Endothelial cell of umbilical vein (primary cell): ENCODE measurements at regions not wholly inside any gene's neighbourhood (a gene's known extent, or its start where the extent isn't known, plus 50 kb on each side); places are given as distances from the start of the nearest gene placed in this dataset.

Source experiments
- BruUV-seq: library from RNA; stranded (reverse); fragments of 400-500 nt; replicated peaks from 2 replicates; lab custom pipeline; 2021; lab: Mats Ljungman, UMichigan
- CTCF ChIA-PET: fragments of 300-600, 350-600 bp; sonication (Branson Sonifier 250); formaldehyde crosslinking; loops from one replicate; lab custom pipeline; 2021; ENCODE audit warnings: antibody characterized with exemption, inconsistent platforms; lab: Charles Lee
- POLR2A ChIA-PET: fragments of 300-600, 350-600 bp; sonication (Branson Sonifier 250); formaldehyde crosslinking; loops from one replicate; lab custom pipeline; 2021; ENCODE audit warnings: antibody characterized with exemption, inconsistent platforms; lab: Charles Lee
- DNase-seq: peaks from one replicate; pipeline ENCODE4 v3.0.0-alpha.2; 2011; ENCODE audit warnings: low read depth, low spot score
- FAIRE-seq: peaks from 2 replicates; lab custom pipeline; 2011; peaks lifted over from hg19 to GRCh38; lab: Jason Lieb, UNC
- H2AFZ ChIP-seq: 2 replicates; pipeline ENCODE4 v1.6.0; 2012; ENCODE audit warnings: low read depth, low read length, control low read depth, inconsistent platforms
- H3K27ac ChIP-seq: 2 replicates; pipeline ENCODE4 v1.5.1; 2011; ENCODE audit warnings: low read depth, mild to moderate bottlenecking, control low read depth, low read length, moderate library complexity; ENCODE audit not compliant: insufficient read depth
- H3K27me3 ChIP-seq, 2 experiments: 2 replicates each; pipeline versions ENCODE4 v1.6.0 to v1.6.1; 2011; ENCODE audit warnings: low read length in 2 of 2, mixed read lengths in 1 of 2; ENCODE audit not compliant: control insufficient read depth in 2 of 2, insufficient read depth in 2 of 2
- H3K36me3 ChIP-seq, 2 experiments: 2 replicates in 1 of 2; 3 replicates in 1 of 2; pipeline ENCODE4 v1.5.1; 2011; ENCODE audit warnings: low read length in 2 of 2, mild to moderate bottlenecking in 1 of 2, moderate library complexity in 1 of 2; ENCODE audit not compliant: control insufficient read depth in 2 of 2, insufficient read depth in 2 of 2; ENCODE audit errors: extremely low read depth in 1 of 2
- H3K4me1 ChIP-seq: 3 replicates; pipeline ENCODE4 v1.5.1; 2011; ENCODE audit warnings: mild to moderate bottlenecking, low read length; ENCODE audit not compliant: control insufficient read depth, insufficient read depth; ENCODE audit errors: extremely low read depth
- H3K4me2 ChIP-seq: 2 replicates; pipeline ENCODE4 v1.6.1; 2011; ENCODE audit warnings: low read length, control low read depth, mixed read lengths; ENCODE audit not compliant: insufficient read depth
- H3K4me3 ChIP-seq, 3 experiments: fragments of 200-600 bp in 1 of 3; sonication (generic), shearing (Covaris generic) in 1 of 3; replicated peaks in 1 of 3; 2 replicates each; pipeline ENCODE4 v1.5.1; 2011 to 2016; ENCODE audit warnings: control low read depth in 3 of 3, low read length in 3 of 3, mild to moderate bottlenecking in 2 of 3, inconsistent platforms in 1 of 3, low read depth in 1 of 3, moderate library complexity in 1 of 3; ENCODE audit not compliant: insufficient read depth in 1 of 3
- H3K79me2 ChIP-seq: 2 replicates; pipeline ENCODE4 v1.6.0; 2012; ENCODE audit warnings: low read length, inconsistent platforms; ENCODE audit not compliant: control insufficient read depth, insufficient read depth
- H3K9ac ChIP-seq: replicated peaks from 2 replicates; pipeline ENCODE3; 2011; ENCODE audit warnings: low read length, control low read depth; ENCODE audit not compliant: insufficient read depth; ENCODE audit errors: extremely low read depth
- H3K9me1 ChIP-seq: replicated peaks from 3 replicates; pipeline ENCODE4 v1.6.0; 2011; ENCODE audit warnings: mild to moderate bottlenecking, low read length; ENCODE audit not compliant: control insufficient read depth, insufficient read depth; ENCODE audit errors: extremely low read depth
- H3K9me3 ChIP-seq: replicated peaks from 2 replicates; pipeline ENCODE4 v1.5.1; 2012; ENCODE audit warnings: low read length, inconsistent platforms; ENCODE audit not compliant: control insufficient read depth, insufficient read depth
- H4K20me1 ChIP-seq: replicated peaks from 2 replicates; pipeline ENCODE3; 2011; ENCODE audit warnings: mild to moderate bottlenecking, low read length; ENCODE audit not compliant: control insufficient read depth, insufficient read depth; ENCODE audit errors: extremely low read depth
- EZH2 ChIP-seq: IDR thresholded peaks from 2 replicates; pipeline ENCODE4 v1.6.1; 2012; ENCODE audit warnings: borderline replicate concordance, low read depth, mild to moderate bottlenecking, moderate library complexity, low read length, inconsistent platforms; ENCODE audit not compliant: severe bottlenecking
- FOS ChIP-seq: IDR thresholded peaks from 2 replicates; pipeline ENCODE4 v1.6.1; 2011; ENCODE audit warnings: mild to moderate bottlenecking, low read length, moderate library complexity, borderline replicate concordance; ENCODE audit not compliant: insufficient read depth
- GATA2 ChIP-seq: IDR thresholded peaks from 2 replicates; pipeline ENCODE4 v1.7.0; 2011; ENCODE audit warnings: low read depth, mild to moderate bottlenecking, moderate library complexity, mixed read lengths, low read length; ENCODE audit not compliant: insufficient read length, insufficient read depth
- JUN ChIP-seq: IDR thresholded peaks from 2 replicates; pipeline ENCODE4 v1.6.1; 2011; ENCODE audit warnings: borderline replicate concordance, low read depth; ENCODE audit not compliant: insufficient read length, insufficient read depth
- MAX ChIP-seq: IDR thresholded peaks from 2 replicates; pipeline ENCODE4 v1.6.1; 2011; ENCODE audit not compliant: insufficient read depth, insufficient read length
- MYC ChIP-seq: IDR thresholded peaks from one replicate; pipeline ENCODE4 v1.6.1; 2011; ENCODE audit warnings: mild to moderate bottlenecking, low read depth, low read length
- POLR2A ChIP-seq: IDR thresholded peaks from 2 replicates; pipeline ENCODE4 v1.6.1; 2012; ENCODE audit warnings: low read depth, mild to moderate bottlenecking, control low read depth, low read length
- POLR2AphosphoS5 ChIP-seq: IDR thresholded peaks from 2 replicates; pipeline ENCODE4 v1.6.1; 2012; ENCODE audit warnings: low read depth, mild to moderate bottlenecking, control low read depth, low read length, moderate library complexity; ENCODE audit not compliant: insufficient read depth
- dilution Hi-C: fragments of 300-500 bp; cut with MboI; formaldehyde crosslinking; loops from one replicate; pipeline ENCODE4 v1.15.0; 2019; ENCODE audit warnings: low sequenced_read_pairs; ENCODE audit not compliant: extremely low pct_ligation_motif_present
- intact Hi-C: fragments of 100-400 bp; cut with micrococcal nuclease; formaldehyde crosslinking; loops from one replicate; pipeline ENCODE4 v1.10.0; 2022
- TF ChIP-seq, protein P1 (sequence below), 2 donors: IDR thresholded peaks; 1 replicate in 1 of 2; 2 replicates in 1 of 2; pipeline ENCODE4 v1.5.1; 2011; ENCODE audit warnings: low read length in 2 of 2, mild to moderate bottlenecking in 2 of 2, moderate library complexity in 2 of 2, control low read depth in 1 of 2, inconsistent platforms in 1 of 2, low read depth in 1 of 2; ENCODE audit not compliant: insufficient read depth in 1 of 2; ENCODE audit errors: extremely low read depth in 1 of 2

- no peak overlapping the region for H3K4me3 ChIP-seq
- no peak for DNase-seq
- ChIA-PET POLR2A (no interaction called here), CTCF (no interaction called here)
- no TSS peak for BruUV-seq
- no peak overlapping the region for H3K4me2 ChIP-seq
- no peaks in the 10 kb centered on the region for H3K9me1 ChIP-seq
- no peaks in the 10 kb centered on the region for H3K4me1 ChIP-seq
- H4K20me1 ChIP-seq = no peaks in the 10 kb centered on the region
- H3K79me2 ChIP-seq = no peaks in the 10 kb centered on the region
- dilution Hi-C loops (no loop called here), intact Hi-C loops (no loop called here)
- no peaks in the 10 kb centered on the region for H3K9me3 ChIP-seq
- no peak for TF ChIP-seq POLR2A
- no peak for TF ChIP-seq JUN
- TF ChIP-seq, protein P1, sequence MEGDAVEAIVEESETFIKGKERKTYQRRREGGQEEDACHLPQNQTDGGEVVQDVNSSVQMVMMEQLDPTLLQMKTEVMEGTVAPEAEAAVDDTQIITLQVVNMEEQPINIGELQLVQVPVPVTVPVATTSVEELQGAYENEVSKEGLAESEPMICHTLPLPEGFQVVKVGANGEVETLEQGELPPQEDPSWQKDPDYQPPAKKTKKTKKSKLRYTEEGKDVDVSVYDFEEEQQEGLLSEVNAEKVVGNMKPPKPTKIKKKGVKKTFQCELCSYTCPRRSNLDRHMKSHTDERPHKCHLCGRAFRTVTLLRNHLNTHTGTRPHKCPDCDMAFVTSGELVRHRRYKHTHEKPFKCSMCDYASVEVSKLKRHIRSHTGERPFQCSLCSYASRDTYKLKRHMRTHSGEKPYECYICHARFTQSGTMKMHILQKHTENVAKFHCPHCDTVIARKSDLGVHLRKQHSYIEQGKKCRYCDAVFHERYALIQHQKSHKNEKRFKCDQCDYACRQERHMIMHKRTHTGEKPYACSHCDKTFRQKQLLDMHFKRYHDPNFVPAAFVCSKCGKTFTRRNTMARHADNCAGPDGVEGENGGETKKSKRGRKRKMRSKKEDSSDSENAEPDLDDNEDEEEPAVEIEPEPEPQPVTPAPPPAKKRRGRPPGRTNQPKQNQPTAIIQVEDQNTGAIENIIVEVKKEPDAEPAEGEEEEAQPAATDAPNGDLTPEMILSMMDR (IDR thresholded peaks at IDR 0.05; ENCODE audit: extremely low read depth in 1 of 2, insufficient read depth in 1 of 2, low read depth in 1 of 2, low read length in 2 of 2) = no peak
- TF ChIP-seq EZH2 = no peak
- no peak for TF ChIP-seq MYC
- no peak for TF ChIP-seq POLR2AphosphoS5
- no peak for TF ChIP-seq MAX
- no peak overlapping the region for H3K9ac ChIP-seq
- no peaks in the 10 kb centered on the region for H3K36me3 ChIP-seq
- no peak for FAIRE-seq
- no peaks in the 10 kb centered on the region for H3K27me3 ChIP-seq
- H2AFZ ChIP-seq = no peak overlapping the region
- H3K27ac ChIP-seq = no peak overlapping the region
Observed at GRCh38 chr2:180596453-180596852, 384.0 kb upstream of the UBE2E3 start.

DNA sequence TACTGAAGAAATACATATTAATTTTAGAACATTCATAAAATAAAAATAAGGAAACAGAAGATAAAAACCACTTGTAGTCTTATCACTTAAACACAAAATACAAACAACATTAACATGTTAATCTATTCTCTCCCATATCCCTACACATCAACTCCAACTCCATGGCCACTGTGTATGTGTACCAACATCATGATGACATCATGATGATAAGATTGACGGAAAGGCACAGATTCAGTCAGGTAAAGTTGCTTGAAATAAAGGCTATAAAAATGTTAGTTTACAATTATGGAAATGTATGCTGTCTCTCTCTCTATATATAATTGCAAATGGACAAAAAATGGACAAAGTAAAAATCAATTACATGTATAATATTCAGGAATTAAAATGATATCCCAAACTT lies 388.5 kb upstream of the UBE2E3 start:
- FAIRE-seq = no peak
- no peak for DNase-seq
- intact Hi-C loops (no loop called here), dilution Hi-C loops (no loop called here)
- no peaks in the 10 kb centered on the region for H3K36me3 ChIP-seq
- no peaks in the 10 kb centered on the region for H4K20me1 ChIP-seq
- BruUV-seq = no TSS peak
- no peak overlapping the region for H3K27ac ChIP-seq
- ChIA-PET CTCF (no interaction called here), POLR2A (no interaction called here)
- H2AFZ ChIP-seq = no peak overlapping the region
- no peaks in the 10 kb centered on the region for H3K4me1 ChIP-seq
- H3K79me2 ChIP-seq = no peaks in the 10 kb centered on the region
- no peaks in the 10 kb centered on the region for H3K9me1 ChIP-seq
- no peak overlapping the region for H3K4me3 ChIP-seq
- no peak overlapping the region for H3K9ac ChIP-seq
- H3K27me3 ChIP-seq = no peaks in the 10 kb centered on the region
- no peak overlapping the region for H3K4me2 ChIP-seq
- TF ChIP-seq JUN (no peak), EZH2 (no peak), MYC (no peak), MAX (no peak), FOS (no peak), GATA2 (no peak), POLR2A (no peak), POLR2AphosphoS5 (no peak)
- TF ChIP-seq, protein P1 (IDR thresholded peaks at IDR 0.05; ENCODE audit: extremely low read depth in 1 of 2, insufficient read depth in 1 of 2, low read depth in 1 of 2, low read length in 2 of 2) = no peak
- H3K9me3 ChIP-seq = no peaks in the 10 kb centered on the region
